Fibroblast of villous mesenchyme (primary cell): ENCODE measurements at regions not wholly inside any gene's neighbourhood (a gene's known extent, or its start where the extent isn't known, plus 50 kb on each side); places are given as distances from the start of the nearest gene placed in this dataset.
"Not testable (repeated sequence)": the region's sequence is repeated elsewhere in the genome, so short reads cannot be mapped to it uniquely, and the experiment has no call there.

Experiments used
- DNase-seq: peaks from one replicate; pipeline ENCODE4 v3.0.0-alpha.2; 2010; ENCODE audit warnings: low read depth
- H3K4me3 ChIP-seq: 2 replicates; pipeline ENCODE4 v1.5.1; 2011; ENCODE audit warnings: low read depth, mild to moderate bottlenecking, low read length
- CTCF ChIP-seq: IDR thresholded peaks from 2 replicates; pipeline ENCODE4 v1.5.1; 2012; ENCODE audit warnings: low read depth, mild to moderate bottlenecking, low read length; ENCODE audit not compliant: insufficient read depth

GRCh38 chrX:139015627-139016026 lies 304.1 kb upstream of the FGF13 start:
- H3K4me3 ChIP-seq: no peak overlapping the region
- no peak for DNase-seq
- TF ChIP-seq CTCF: no peak

- H3K4me3 ChIP-seq: no peak overlapping the region
- TF ChIP-seq CTCF: no peak
- no peak for DNase-seq
Observed at GRCh38 chrX:139008185-139008584, 296.7 kb upstream of the FGF13 start.

GRCh38 chrX:139003856-139004527 lies 292.5 kb upstream of the FGF13 start:
- DNase-seq, H3K4me3 ChIP-seq: not testable (repeated sequence)

- no peak overlapping the region for H3K4me3 ChIP-seq
- DNase-seq: no peak
- no peak for TF ChIP-seq CTCF
Observed at GRCh38 chrX:139002319-139002718, 290.8 kb upstream of the FGF13 start.

GRCh38 chrX:138996268-138996667 lies 284.8 kb upstream of the FGF13 start:
- DNase-seq: no peak
- TF ChIP-seq CTCF: no peak
- H3K4me3 ChIP-seq: no peak overlapping the region

- H3K4me3 ChIP-seq: no peak overlapping the region
- DNase-seq: no peak
- no peak for TF ChIP-seq CTCF
Observed at GRCh38 chrX:138995458-138995857, 283.9 kb upstream of the FGF13 start.

- DNase-seq, H3K4me3 ChIP-seq: not testable (repeated sequence)
Observed at GRCh38 chrX:138990425-138990824, 278.9 kb upstream of the FGF13 start.

- TF ChIP-seq CTCF: no peak
- no peak overlapping the region for H3K4me3 ChIP-seq
- DNase-seq: no peak
Observed at GRCh38 chrX:138986866-138987265, 275.3 kb upstream of the FGF13 start.
